GM12892 (cell line): ENCODE measurements at regions not wholly inside any gene's neighbourhood (a gene's known extent, or its start where the extent isn't known, plus 50 kb on each side); places are given as distances from the start of the nearest gene placed in this dataset.

Source experiments
- POLR2A ChIP-seq: IDR thresholded peaks from 2 replicates; pipeline ENCODE4 v1.6.1; 2011; ENCODE audit warnings: low read depth, low read length, control low read depth
- POLR2AphosphoS5 ChIP-seq: IDR thresholded peaks from 2 replicates; pipeline ENCODE4 v1.6.1; 2011; ENCODE audit warnings: low read depth, low read length, control low read depth
- TAF1 ChIP-seq: IDR thresholded peaks from 2 replicates; pipeline ENCODE4 v1.6.1; 2011; ENCODE audit warnings: low read depth, mild to moderate bottlenecking, control low read depth, low read length, borderline replicate concordance

DNA sequence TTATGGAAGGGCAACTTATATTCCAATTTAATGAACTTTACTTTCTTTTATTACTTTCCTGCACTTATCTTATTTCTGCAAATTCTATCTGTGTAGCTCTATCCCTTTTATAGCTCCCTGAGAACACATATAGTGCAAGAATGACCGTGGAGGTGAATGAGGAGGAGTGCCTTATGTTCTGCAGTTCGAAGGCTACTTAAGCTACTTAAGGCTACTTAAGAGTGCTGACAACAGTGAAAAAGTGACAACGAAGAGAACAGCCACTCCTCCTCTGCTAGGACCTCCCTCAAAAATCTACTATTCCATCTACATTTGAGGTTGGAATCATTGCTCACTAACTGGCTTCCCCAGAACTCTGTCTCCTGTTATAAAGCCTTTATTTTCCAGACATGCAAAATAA, 1365.7 kb upstream of the C9orf72 start:
- TF ChIP-seq POLR2A = no peak
- TF ChIP-seq POLR2AphosphoS5 = no peak
- no peak for TF ChIP-seq TAF1
